Neural progenitor cell (in vitro differentiated cells): ENCODE measurements at regions not wholly inside any gene's neighbourhood (a gene's known extent, or its start where the extent isn't known, plus 50 kb on each side); places are given as distances from the start of the nearest gene placed in this dataset.

Experiments used
- CTCF ChIP-seq: fragments of 200-600 bp; sonication (generic); IDR thresholded peaks from 2 replicates; pipeline ENCODE4 v1.5.1; 2017; ENCODE audit warnings: antibody characterized with exemption, mild to moderate bottlenecking
- EZH2 ChIP-seq: fragments of 200-600 bp; sonication (generic); IDR thresholded peaks from 2 replicates; pipeline ENCODE4 v1.6.1; 2017; ENCODE audit warnings: antibody characterized with exemption, mild to moderate bottlenecking, moderate library complexity
- EZH2phosphoT487 ChIP-seq: fragments of 200-600 bp; sonication (generic); IDR thresholded peaks from 2 replicates; pipeline ENCODE4 v1.6.1; 2017; ENCODE audit warnings: antibody characterized with exemption

DNA sequence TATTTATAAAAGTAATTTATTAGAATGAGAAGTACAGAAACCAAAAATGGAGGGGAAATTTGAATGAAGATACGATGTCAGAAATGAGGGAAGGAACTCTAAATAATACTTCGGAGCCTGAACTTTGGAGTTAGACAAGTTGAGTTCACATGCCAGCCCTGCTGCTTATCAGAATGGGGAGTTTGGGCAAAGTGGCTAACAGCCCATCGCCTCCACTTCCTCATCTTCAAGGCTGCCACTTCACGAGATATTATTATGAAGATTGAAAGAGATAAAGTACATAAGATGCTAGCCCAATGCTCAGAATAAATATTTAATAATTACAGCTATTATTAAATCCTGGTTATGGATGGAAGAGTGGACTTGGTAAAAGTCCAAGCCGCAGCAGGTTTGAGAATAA is 56.2 kb upstream of the ABCA1 start:
- no peak for TF ChIP-seq CTCF
- TF ChIP-seq EZH2, result no peak
- no peak for TF ChIP-seq EZH2phosphoT487
